ENCODE measurements at regions not wholly inside any gene's neighbourhood (a gene's known extent, or its start where the extent isn't known, plus 50 kb on each side); places are given as distances from the start of the nearest gene placed in this dataset.

DNA sequence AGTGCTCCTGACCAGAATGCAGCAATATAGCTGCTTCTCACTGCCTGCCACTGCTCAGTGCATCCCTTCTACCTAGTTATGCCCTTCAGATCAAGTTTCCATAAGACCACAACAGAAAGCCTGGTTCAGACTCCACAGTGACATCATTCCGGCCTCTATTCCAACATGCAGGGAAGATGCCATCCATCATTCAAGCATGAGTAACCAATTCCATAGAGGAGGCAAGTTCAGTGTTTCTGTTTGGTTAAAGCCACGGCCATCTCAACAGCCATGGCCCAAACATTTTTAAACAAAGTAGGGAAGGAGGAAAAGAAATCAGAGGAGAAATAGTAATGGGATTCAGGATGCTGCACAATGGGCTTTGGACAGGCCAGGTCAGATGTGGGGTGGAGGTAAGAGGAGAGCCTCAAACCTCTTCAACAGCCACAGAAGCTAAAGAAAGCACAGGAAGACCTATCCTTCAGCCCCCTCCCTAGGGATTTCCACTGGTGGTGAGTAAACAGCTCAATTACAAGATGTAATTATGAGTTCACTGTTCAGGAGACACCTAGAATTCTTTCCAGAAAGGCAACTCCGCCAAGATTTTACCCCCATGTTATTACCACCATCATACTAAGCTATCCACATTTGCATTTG, 484.9 kb downstream of the SETD4 start:
- WGBS, 4 donors, result 71 to 89% (median 85%) methylated on average over 3 of the region's 3 CpGs
- no peaks in the 10 kb centered on the region for H3K36me3 ChIP-seq
- TF ChIP-seq, protein P1, sequence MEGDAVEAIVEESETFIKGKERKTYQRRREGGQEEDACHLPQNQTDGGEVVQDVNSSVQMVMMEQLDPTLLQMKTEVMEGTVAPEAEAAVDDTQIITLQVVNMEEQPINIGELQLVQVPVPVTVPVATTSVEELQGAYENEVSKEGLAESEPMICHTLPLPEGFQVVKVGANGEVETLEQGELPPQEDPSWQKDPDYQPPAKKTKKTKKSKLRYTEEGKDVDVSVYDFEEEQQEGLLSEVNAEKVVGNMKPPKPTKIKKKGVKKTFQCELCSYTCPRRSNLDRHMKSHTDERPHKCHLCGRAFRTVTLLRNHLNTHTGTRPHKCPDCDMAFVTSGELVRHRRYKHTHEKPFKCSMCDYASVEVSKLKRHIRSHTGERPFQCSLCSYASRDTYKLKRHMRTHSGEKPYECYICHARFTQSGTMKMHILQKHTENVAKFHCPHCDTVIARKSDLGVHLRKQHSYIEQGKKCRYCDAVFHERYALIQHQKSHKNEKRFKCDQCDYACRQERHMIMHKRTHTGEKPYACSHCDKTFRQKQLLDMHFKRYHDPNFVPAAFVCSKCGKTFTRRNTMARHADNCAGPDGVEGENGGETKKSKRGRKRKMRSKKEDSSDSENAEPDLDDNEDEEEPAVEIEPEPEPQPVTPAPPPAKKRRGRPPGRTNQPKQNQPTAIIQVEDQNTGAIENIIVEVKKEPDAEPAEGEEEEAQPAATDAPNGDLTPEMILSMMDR (IDR thresholded peaks at IDR 0.05), result no peak
- TF ChIP-seq POLR2A (IDR thresholded peaks at IDR 0.05), result no peak
- DNase-seq, result no peak
- intact Hi-C loops (cut with DNase I), result no loop called here
- no peak overlapping the region for H3K27ac ChIP-seq
- no peak for ATAC-seq
- no peak overlapping the region for H3K4me3 ChIP-seq
- no peaks in the 10 kb centered on the region for H3K4me1 ChIP-seq
- H3K27me3 ChIP-seq, result no peaks in the 10 kb centered on the region
- no peaks in the 10 kb centered on the region for H3K9me3 ChIP-seq

DNA sequence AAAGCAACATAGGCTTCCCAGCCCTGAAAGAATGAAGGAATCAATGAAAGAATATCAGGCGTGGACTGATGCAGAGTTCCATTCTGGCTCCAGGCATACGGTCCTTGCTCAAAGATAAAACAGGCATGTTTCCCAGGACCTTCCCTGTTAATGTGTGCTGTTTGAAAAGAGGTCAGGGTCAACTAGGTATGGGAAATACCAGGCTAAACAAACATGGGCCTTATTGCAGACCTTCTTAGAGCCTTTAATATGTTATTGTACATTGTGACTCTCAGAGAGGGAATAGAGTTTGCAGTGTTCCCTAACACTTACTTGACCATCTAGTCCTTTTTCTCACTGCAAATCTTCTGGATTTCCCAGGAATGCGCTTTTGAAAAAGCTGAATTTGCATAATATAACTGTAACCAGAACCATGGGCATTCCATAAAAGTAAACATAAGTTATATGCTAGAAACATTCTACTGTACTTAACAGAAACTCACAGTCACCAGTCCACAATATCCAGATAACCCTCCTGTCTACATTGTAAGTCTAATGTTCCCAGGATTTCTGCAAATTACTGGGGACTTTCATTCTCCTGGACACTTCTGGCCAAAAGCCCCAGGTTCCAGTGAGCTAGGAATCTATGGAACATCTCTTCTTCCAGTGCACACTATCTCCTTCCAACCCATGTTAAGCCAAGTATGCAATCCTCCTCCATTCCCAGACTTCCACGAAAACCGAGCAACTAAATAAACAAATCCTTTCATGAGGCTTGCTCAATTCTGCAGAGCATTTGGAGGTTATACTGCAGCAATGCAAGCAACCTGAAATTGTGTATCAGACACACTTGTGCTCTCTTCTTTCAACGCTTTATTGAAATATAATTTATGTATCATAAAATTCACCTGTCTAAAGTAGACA, 486.6 kb downstream of the SETD4 start:
- intact Hi-C loops (cut with DNase I), result no loop called here
- no peaks in the 10 kb centered on the region for H3K9me3 ChIP-seq
- no peak for DNase-seq
- H3K4me1 ChIP-seq, result no peaks in the 10 kb centered on the region
- H3K36me3 ChIP-seq, result no peaks in the 10 kb centered on the region
- H3K4me3 ChIP-seq, result no peak overlapping the region
- no peak for TF ChIP-seq POLR2A (IDR thresholded peaks at IDR 0.05)
- TF ChIP-seq, protein P1 (IDR thresholded peaks at IDR 0.05), result no peak
- no peaks in the 10 kb centered on the region for H3K27me3 ChIP-seq
- no peak for ATAC-seq
- H3K27ac ChIP-seq, result no peak overlapping the region
- WGBS, 4 donors, result 68 to 76% (median 72%) methylated on average over 6 of the region's 6 CpGs

DNA sequence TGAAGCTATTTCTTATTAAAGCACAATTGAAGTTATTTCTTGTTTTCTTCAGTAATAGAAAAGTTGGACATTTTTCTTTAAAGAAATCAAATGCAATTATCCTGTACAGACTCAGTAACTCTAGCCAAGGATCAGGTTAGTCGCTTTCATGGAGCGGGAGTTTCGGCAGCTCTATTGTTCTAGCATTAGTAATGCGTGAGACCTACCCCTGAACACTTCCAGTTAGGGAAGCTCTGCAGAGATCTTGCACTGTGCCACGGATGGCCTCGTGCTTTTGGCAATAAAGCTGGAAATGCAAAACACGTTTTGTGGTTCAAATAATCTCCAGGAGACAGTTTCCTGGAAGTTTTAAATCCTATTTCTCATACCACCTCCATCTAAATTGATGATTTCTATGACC, 488.4 kb downstream of the SETD4 start:
- no peak for ATAC-seq
- Histone ChIP-seq H3K4me3 (no peak overlapping the region), H3K36me3 (no peaks in the 10 kb centered on the region), H3K9me3 (peaks cover 0 to 8% (median 0%) of the 10 kb centered on the region in 12 donors), H3K27me3 (no peaks in the 10 kb centered on the region), H3K4me1 (no peaks in the 10 kb centered on the region), H3K27ac (no peak overlapping the region)
- intact Hi-C loops (cut with DNase I), result no loop called here
- 71 to 87% (median 78%) methylated on average over 7 of the region's 7 CpGs for WGBS, 4 donors
- no peak for DNase-seq
- TF ChIP-seq, protein P1 (IDR thresholded peaks at IDR 0.05), result no peak
- no peak for TF ChIP-seq POLR2A (IDR thresholded peaks at IDR 0.05)

DNA sequence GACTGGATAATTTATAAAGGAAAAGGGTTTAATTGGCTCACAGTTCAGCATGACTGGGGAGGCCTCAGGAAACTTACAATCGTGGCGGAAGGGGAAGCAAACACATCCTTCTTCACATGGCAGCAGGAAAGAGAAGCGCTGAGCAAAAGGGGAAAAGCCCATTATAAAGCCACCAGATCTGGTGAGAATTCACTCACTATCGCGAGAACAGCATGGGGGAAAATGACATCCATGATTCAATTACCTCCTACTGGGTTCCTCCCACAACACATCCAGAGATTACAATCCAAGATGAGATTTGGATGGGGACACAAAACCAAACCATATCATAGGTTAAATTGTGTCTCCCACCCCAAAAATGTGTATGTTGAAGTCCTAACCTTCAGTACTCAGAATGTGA, 491.7 kb downstream of the SETD4 start:
- H3K9me3 ChIP-seq, result peaks cover 0 to 10% (median 0%) of the 10 kb centered on the region in 12 donors
- DNase-seq (no peak), ATAC-seq (no peak)
- H3K4me1 ChIP-seq, result peaks cover 0 to 19% (median 3%) of the 10 kb centered on the region in 12 donors
- no peak for TF ChIP-seq POLR2A (IDR thresholded peaks at IDR 0.05)
- TF ChIP-seq, protein P1 (IDR thresholded peaks at IDR 0.05), result no peak
- no peaks in the 10 kb centered on the region for H3K36me3 ChIP-seq
- 61 to 74% (median 64%) methylated on average over 5 of the region's 5 CpGs for WGBS, 4 donors
- no peak overlapping the region for H3K27ac ChIP-seq
- intact Hi-C loops (cut with DNase I), result no loop called here
- no peak overlapping the region for H3K4me3 ChIP-seq
- no peaks in the 10 kb centered on the region for H3K27me3 ChIP-seq

Measured in heart left ventricle (tissue), 16 donors.